LNCAP (cell line): ENCODE measurements at regions not wholly inside any gene's neighbourhood (a gene's known extent, or its start where the extent isn't known, plus 50 kb on each side); places are given as distances from the start of the nearest gene placed in this dataset.

ENCODE experiments used
- CTCF ChIP-seq: fragments of 450-650 bp; IDR thresholded peaks from 2 replicates; pipeline ENCODE4 v1.5.1; 2017; ENCODE audit warnings: mild to moderate bottlenecking

- TF ChIP-seq CTCF, result no peak
Observed at GRCh38 chr2:18267501-18267900, 293.0 kb downstream of the RDH14 start.

GRCh38 chr2:18265614-18266586, 294.6 kb downstream of the RDH14 start:
- TF ChIP-seq CTCF, result no peak

GRCh38 chr2:18262601-18263000, 297.9 kb downstream of the RDH14 start:
- TF ChIP-seq CTCF, result no peak

- no peak for TF ChIP-seq CTCF
Observed at GRCh38 chr2:18253686-18254197, 306.7 kb downstream of the RDH14 start.

GRCh38 chr2:18251486-18251885, 309.0 kb downstream of the RDH14 start:
- no peak for TF ChIP-seq CTCF

- TF ChIP-seq CTCF, result no peak
Observed at GRCh38 chr2:18247282-18248110, 313.0 kb downstream of the RDH14 start.

- TF ChIP-seq CTCF, result no peak
Observed at GRCh38 chr2:18245375-18245774, 315.1 kb downstream of the RDH14 start.
